Stomach (tissue), 4 donors: ENCODE measurements at regions not wholly inside any gene's neighbourhood (a gene's known extent, or its start where the extent isn't known, plus 50 kb on each side); places are given as distances from the start of the nearest gene placed in this dataset.

Experiments
- POLR2A ChIP-seq, 4 donors: fragments of 450-650 bp; IDR thresholded peaks; one replicate each; pipeline ENCODE4 v1.6.1; 2016; ENCODE audit warnings: antibody characterized with exemption in 4 of 4, control low read depth in 2 of 4, mild to moderate bottlenecking in 1 of 4, moderate library complexity in 1 of 4
- POLR2AphosphoS5 ChIP-seq, 3 donors: sonication (generic); formaldehyde crosslinking; IDR thresholded peaks; one replicate each; pipeline ENCODE4 v1.6.1; 2016; ENCODE audit warnings: antibody characterized with exemption in 3 of 3
- TF ChIP-seq, protein P1 (sequence below), 7 experiments: fragments of 450-650 bp in 4 of 7; fragments of 200-600 bp in 3 of 7; sonication (generic) in 3 of 7; IDR thresholded peaks; one replicate each; pipeline ENCODE4 v1.5.1; 2016 to 2019; ENCODE audit warnings: antibody characterized with exemption in 7 of 7, control low read depth in 2 of 7, mild to moderate bottlenecking in 1 of 7

- TF ChIP-seq POLR2A (IDR thresholded peaks at IDR 0.05) (no peak), POLR2AphosphoS5 (IDR thresholded peaks at IDR 0.05) (no peak)
- TF ChIP-seq, protein P1, sequence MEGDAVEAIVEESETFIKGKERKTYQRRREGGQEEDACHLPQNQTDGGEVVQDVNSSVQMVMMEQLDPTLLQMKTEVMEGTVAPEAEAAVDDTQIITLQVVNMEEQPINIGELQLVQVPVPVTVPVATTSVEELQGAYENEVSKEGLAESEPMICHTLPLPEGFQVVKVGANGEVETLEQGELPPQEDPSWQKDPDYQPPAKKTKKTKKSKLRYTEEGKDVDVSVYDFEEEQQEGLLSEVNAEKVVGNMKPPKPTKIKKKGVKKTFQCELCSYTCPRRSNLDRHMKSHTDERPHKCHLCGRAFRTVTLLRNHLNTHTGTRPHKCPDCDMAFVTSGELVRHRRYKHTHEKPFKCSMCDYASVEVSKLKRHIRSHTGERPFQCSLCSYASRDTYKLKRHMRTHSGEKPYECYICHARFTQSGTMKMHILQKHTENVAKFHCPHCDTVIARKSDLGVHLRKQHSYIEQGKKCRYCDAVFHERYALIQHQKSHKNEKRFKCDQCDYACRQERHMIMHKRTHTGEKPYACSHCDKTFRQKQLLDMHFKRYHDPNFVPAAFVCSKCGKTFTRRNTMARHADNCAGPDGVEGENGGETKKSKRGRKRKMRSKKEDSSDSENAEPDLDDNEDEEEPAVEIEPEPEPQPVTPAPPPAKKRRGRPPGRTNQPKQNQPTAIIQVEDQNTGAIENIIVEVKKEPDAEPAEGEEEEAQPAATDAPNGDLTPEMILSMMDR (IDR thresholded peaks at IDR 0.05), result no peak
Observed at GRCh38 chr21:24852610-24853195, 754.6 kb downstream of the MRPL39 start.
